ENCODE measurements at regions not wholly inside any gene's neighbourhood (a gene's known extent, or its start where the extent isn't known, plus 50 kb on each side); places are given as distances from the start of the nearest gene placed in this dataset.

DNA sequence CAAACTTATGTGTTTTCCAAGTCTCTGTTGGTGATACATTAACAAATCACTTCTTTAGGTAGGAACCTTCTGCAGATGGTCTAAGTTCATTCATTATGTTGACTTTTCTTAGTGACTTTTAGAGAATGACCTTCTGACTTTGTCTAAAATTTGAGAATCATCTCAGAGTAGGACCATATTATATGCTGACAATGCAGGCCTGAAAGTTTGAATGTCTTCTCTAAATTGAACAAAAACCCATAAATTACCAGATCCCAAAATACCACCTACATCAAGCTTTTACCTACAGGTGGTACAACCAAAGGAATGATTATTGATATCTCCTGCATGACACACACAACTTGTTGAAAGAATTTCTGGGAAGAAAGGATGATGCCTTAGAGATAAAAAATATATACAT is 191.5 kb downstream of the SOD2 start:
- POLR2A ChIA-PET, result no interaction called here
- no peak for DNase-seq
- ATAC-seq (ENCODE audit: low read depth), result no peak
- CTCF ChIA-PET, result interaction anchor here (1.2 kb wide), 1 partner anchor 249 kb away, joined by 3 read pairs; no protein-coding TSS in a partner anchor
- TF ChIP-seq CTCF (IDR thresholded peaks at IDR 0.05) (no peak), EZH2 (IDR thresholded peaks at IDR 0.05; ENCODE audit: borderline replicate concordance, insufficient read depth, low read depth, low read length, poor library complexity, severe bottlenecking) (no peak)
- no peaks in the 10 kb centered on the region for H3K36me3 ChIP-seq (replicated peaks in 1 of 2; ENCODE audit: control extremely low read depth in 1 of 2, control insufficient read depth in 1 of 2, extremely low read depth in 1 of 2, insufficient read depth in 2 of 2, low read length in 1 of 2)
- H3K27ac ChIP-seq (ENCODE audit: low read length in 2 of 2), result no peak overlapping the region
- H2AFZ ChIP-seq (ENCODE audit: insufficient read depth, low read depth, low read length, poor library complexity, severe bottlenecking), result no peak overlapping the region
- no peaks in the 10 kb centered on the region for H4K20me1 ChIP-seq (ENCODE audit: control insufficient read depth, insufficient read depth, low read length, poor library complexity, severe bottlenecking)
- no peaks in the 10 kb centered on the region for H3K79me2 ChIP-seq (ENCODE audit: control insufficient read depth, insufficient read depth, low read length)
- Mint-ChIP-seq H3K27me3 (peaks cover 12% of the 10 kb centered on the region), H3K9me3 (ENCODE audit: insufficient read depth) (peaks cover 7% of the 10 kb centered on the region), H3K4me3 (no peak overlapping the region), H3K4me1 (no peaks in the 10 kb centered on the region), H3K27ac (no peak overlapping the region)
- no peak overlapping the region for H3K4me2 ChIP-seq (replicated peaks; ENCODE audit: low read depth, low read length, poor library complexity, severe bottlenecking)
- H3K4me1 ChIP-seq (ENCODE audit: control insufficient read depth in 2 of 2, insufficient read depth in 2 of 2, low read length in 2 of 2), result no peaks in the 10 kb centered on the region
- peaks cover 0 to 14% (median 5%) of the 10 kb centered on the region in 3 donors for H3K9me3 ChIP-seq (ENCODE audit: control extremely low read depth in 1 of 3, control insufficient read depth in 2 of 3, insufficient read depth in 1 of 3, low read length in 2 of 3)
- intact Hi-C loops (cut with micrococcal nuclease), result no loop called here
- H3K9ac ChIP-seq (ENCODE audit: low read length), result no peak overlapping the region
- no peak overlapping the region for H3K4me3 ChIP-seq (ENCODE audit: control extremely low read depth in 1 of 5, extremely low read depth in 1 of 5, insufficient read depth in 1 of 5, low read depth in 2 of 5, low read length in 4 of 5)
- no peaks in the 10 kb centered on the region for H3K27me3 ChIP-seq (replicated peaks in 1 of 4; ENCODE audit: control extremely low read depth in 1 of 4, control insufficient read depth in 3 of 4, insufficient read depth in 4 of 4, low read length in 3 of 4)

DNA sequence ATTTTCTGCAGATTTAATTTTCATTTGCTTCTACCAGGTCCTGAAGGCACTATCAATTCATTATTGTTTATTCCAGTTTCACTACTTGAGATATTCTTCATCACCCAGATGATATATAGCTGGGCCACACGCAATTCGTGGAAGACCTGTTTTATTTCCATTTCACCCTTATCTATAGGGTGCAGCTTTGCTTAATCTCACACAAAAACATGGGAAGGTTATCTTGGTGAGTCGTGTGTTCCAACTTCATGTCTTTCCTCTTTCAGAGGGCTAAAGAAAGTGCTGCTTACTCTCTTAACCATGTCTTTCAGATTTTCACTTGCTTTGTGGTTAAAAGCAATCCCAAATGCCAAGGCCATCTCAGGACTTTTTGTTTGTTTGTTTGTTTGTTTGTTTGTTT is 194.0 kb downstream of the SOD2 start:
- no peaks in the 10 kb centered on the region for H3K79me2 ChIP-seq (ENCODE audit: control insufficient read depth, insufficient read depth, low read length)
- no peak overlapping the region for H3K9ac ChIP-seq (ENCODE audit: low read length)
- Mint-ChIP-seq H3K9me3 (ENCODE audit: insufficient read depth) (peaks cover 7% of the 10 kb centered on the region), H3K27ac (no peak overlapping the region), H3K4me3 (no peak overlapping the region), H3K27me3 (peaks cover 17% of the 10 kb centered on the region), H3K4me1 (no peaks in the 10 kb centered on the region)
- H3K27ac ChIP-seq (ENCODE audit: low read length in 2 of 2), result no peak overlapping the region
- DNase-seq (no peak), ATAC-seq (ENCODE audit: low read depth) (no peak)
- H3K27me3 ChIP-seq (replicated peaks in 1 of 4; ENCODE audit: control extremely low read depth in 1 of 4, control insufficient read depth in 3 of 4, insufficient read depth in 4 of 4, low read length in 3 of 4), result peaks cover 0 to 6% (median 2%) of the 10 kb centered on the region in 4 experiments
- POLR2A ChIA-PET, result no interaction called here
- H4K20me1 ChIP-seq (ENCODE audit: control insufficient read depth, insufficient read depth, low read length, poor library complexity, severe bottlenecking), result no peaks in the 10 kb centered on the region
- no peak overlapping the region for H3K4me2 ChIP-seq (replicated peaks; ENCODE audit: low read depth, low read length, poor library complexity, severe bottlenecking)
- no peak overlapping the region for H3K4me3 ChIP-seq (ENCODE audit: control extremely low read depth in 1 of 5, extremely low read depth in 1 of 5, insufficient read depth in 1 of 5, low read depth in 2 of 5, low read length in 4 of 5)
- peaks cover 0 to 5% (median 4%) of the 10 kb centered on the region in 3 donors for H3K9me3 ChIP-seq (ENCODE audit: control extremely low read depth in 1 of 3, control insufficient read depth in 2 of 3, insufficient read depth in 1 of 3, low read length in 2 of 3)
- no peak overlapping the region for H2AFZ ChIP-seq (ENCODE audit: insufficient read depth, low read depth, low read length, poor library complexity, severe bottlenecking)
- CTCF ChIA-PET, result no interaction called here
- no CpG with 5 or more reads among the region's 3 CpGs for WGBS (ENCODE audit: insufficient coverage)
- no peaks in the 10 kb centered on the region for H3K36me3 ChIP-seq (replicated peaks in 1 of 2; ENCODE audit: control extremely low read depth in 1 of 2, control insufficient read depth in 1 of 2, extremely low read depth in 1 of 2, insufficient read depth in 2 of 2, low read length in 1 of 2)
- no peaks in the 10 kb centered on the region for H3K4me1 ChIP-seq (ENCODE audit: control insufficient read depth in 2 of 2, insufficient read depth in 2 of 2, low read length in 2 of 2)
- intact Hi-C loops (cut with micrococcal nuclease), result no loop called here
- TF ChIP-seq EZH2 (IDR thresholded peaks at IDR 0.05; ENCODE audit: borderline replicate concordance, insufficient read depth, low read depth, low read length, poor library complexity, severe bottlenecking), result no peak
- no peak for TF ChIP-seq CTCF (IDR thresholded peaks at IDR 0.05)

Data from B cell (primary cell).